H4 (cell line): ENCODE measurements at regions not wholly inside any gene's neighbourhood (a gene's known extent, or its start where the extent isn't known, plus 50 kb on each side); places are given as distances from the start of the nearest gene placed in this dataset.
"Not testable (repeated sequence)": the region's sequence is repeated elsewhere in the genome, so short reads cannot be mapped to it uniquely, and the experiment has no call there.

Source experiments
- DNase-seq: peaks from one replicate; pipeline ENCODE4 v3.0.0-alpha.2; 2015; ENCODE audit warnings: low spot score

GRCh38 chr13:87537951-87538350 lies 133.2 kb upstream of the SLITRK5 start:
- no peak for DNase-seq

- no peak for DNase-seq
Observed at GRCh38 chr13:87538366-87539052, 132.7 kb upstream of the SLITRK5 start.

- no peak for DNase-seq
Observed at GRCh38 chr13:87553142-87553541, 118.0 kb upstream of the SLITRK5 start.

GRCh38 chr13:87554045-87554444 lies 117.1 kb upstream of the SLITRK5 start:
- DNase-seq, result no peak

GRCh38 chr13:87557788-87558187 lies 113.4 kb upstream of the SLITRK5 start:
- DNase-seq, result no peak

- not testable (repeated sequence) for DNase-seq
Observed at GRCh38 chr13:87561580-87561979, 109.6 kb upstream of the SLITRK5 start.

- no peak for DNase-seq
Observed at GRCh38 chr13:87570669-87571068, 100.5 kb upstream of the SLITRK5 start.

GRCh38 chr13:87582399-87582798 lies 88.8 kb upstream of the SLITRK5 start:
- no peak for DNase-seq

- DNase-seq, result no peak
Observed at GRCh38 chr13:87590518-87590917, 80.7 kb upstream of the SLITRK5 start.

- not testable (repeated sequence) for DNase-seq
Observed at GRCh38 chr13:87604437-87604836, 66.7 kb upstream of the SLITRK5 start.

GRCh38 chr13:87607266-87607665 lies 63.9 kb upstream of the SLITRK5 start:
- DNase-seq, result no peak

GRCh38 chr13:87614276-87614675 lies 56.9 kb upstream of the SLITRK5 start:
- DNase-seq, result no peak
